NCI-H2196 (cell line): ENCODE measurements at regions not wholly inside any gene's neighbourhood (a gene's known extent, or its start where the extent isn't known, plus 50 kb on each side); places are given as distances from the start of the nearest gene placed in this dataset.

Experiments used
- DNase-seq: peaks from one replicate; lab custom pipeline; 2025; ENCODE audit not compliant: unreplicated experiment; lab: John Stamatoyannopoulos, UW

- no peak for DNase-seq
These were observed 255.6 kb downstream of the PREX1 start for GRCh38 chr20:48571949-48572847.

- DNase-seq = no peak
These were observed 258.1 kb downstream of the PREX1 start for GRCh38 chr20:48569679-48570078.

- no peak for DNase-seq
These were observed 259.3 kb downstream of the PREX1 start for GRCh38 chr20:48568520-48568919.

GRCh38 chr20:48567145-48567544, 260.7 kb downstream of the PREX1 start:
- no peak for DNase-seq

- DNase-seq = no peak
These were observed 262.7 kb downstream of the PREX1 start for GRCh38 chr20:48564982-48565539.

GRCh38 chr20:48563191-48563870, 264.5 kb downstream of the PREX1 start:
- DNase-seq = no peak

GRCh38 chr20:48562586-48563116, 265.1 kb downstream of the PREX1 start:
- no peak for DNase-seq

GRCh38 chr20:48558906-48559305, 268.9 kb downstream of the PREX1 start:
- no peak for DNase-seq

- no peak for DNase-seq
These were observed 270.4 kb downstream of the PREX1 start for GRCh38 chr20:48557380-48557779.

GRCh38 chr20:48556956-48557355, 270.8 kb downstream of the PREX1 start:
- peak; percentile 4 for DNase-seq

GRCh38 chr20:48552550-48552949, 275.2 kb downstream of the PREX1 start:
- DNase-seq = no peak

- no peak for DNase-seq
These were observed 277.0 kb downstream of the PREX1 start for GRCh38 chr20:48550814-48551213.

GRCh38 chr20:48547664-48548063, 280.1 kb downstream of the PREX1 start:
- no peak for DNase-seq

GRCh38 chr20:48544402-48545339, 283.1 kb downstream of the PREX1 start:
- peak; percentile 40 for DNase-seq

GRCh38 chr20:48541581-48542071, 286.2 kb downstream of the PREX1 start:
- DNase-seq = no peak

GRCh38 chr20:48538856-48539255, 288.9 kb downstream of the PREX1 start:
- DNase-seq = no peak

GRCh38 chr20:48538058-48538825, 289.6 kb downstream of the PREX1 start:
- peak; percentile 16 for DNase-seq

- no peak for DNase-seq
These were observed 291.6 kb downstream of the PREX1 start for GRCh38 chr20:48536206-48536605.

- DNase-seq = no peak
These were observed 292.2 kb downstream of the PREX1 start for GRCh38 chr20:48535556-48535955.

GRCh38 chr20:48532028-48532427, 295.8 kb downstream of the PREX1 start:
- DNase-seq = no peak
